ENCODE measurements at regions not wholly inside any gene's neighbourhood (a gene's known extent, or its start where the extent isn't known, plus 50 kb on each side); places are given as distances from the start of the nearest gene placed in this dataset.

DNA sequence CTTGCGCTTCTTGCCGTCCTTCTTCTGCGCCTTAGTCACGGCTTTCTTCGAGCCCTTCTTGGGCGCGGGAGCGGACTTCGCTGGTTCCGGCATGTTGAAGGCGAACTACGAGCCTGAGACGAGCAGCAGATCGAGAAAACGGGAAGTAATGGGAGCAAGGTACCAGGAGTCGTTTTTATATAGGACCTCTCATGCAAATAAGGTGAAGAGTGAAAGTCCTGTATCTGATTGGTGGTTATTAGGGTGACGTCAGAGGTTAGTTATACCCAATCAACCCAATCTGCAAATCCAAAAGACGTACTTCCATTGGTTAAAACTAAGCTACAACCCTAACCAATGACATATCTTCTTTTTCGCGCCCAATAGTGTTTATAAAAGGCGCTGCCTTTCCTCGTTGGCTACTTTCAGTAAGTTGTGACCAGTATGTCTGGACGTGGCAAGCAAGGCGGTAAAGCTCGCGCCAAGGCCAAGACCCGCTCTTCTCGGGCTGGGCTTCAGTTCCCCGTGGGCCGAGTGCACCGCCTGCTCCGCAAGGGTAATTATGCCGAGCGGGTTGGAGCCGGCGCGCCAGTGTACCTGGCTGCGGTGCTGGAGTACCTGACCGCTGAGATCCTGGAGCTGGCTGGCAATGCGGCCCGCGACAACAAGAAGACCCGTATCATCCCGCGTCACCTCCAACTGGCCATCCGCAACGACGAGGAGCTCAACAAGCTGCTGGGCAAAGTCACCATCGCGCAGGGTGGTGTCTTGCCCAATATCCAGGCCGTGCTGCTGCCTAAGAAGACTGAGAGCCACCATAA is 100.6 kb upstream of the PRSS16 start:
- DNase-seq (ENCODE audit: low spot score) (peak; percentile 46), ATAC-seq (ENCODE audit: low FRiP score) (peak; percentile 92)
- TF ChIP-seq, protein P1, sequence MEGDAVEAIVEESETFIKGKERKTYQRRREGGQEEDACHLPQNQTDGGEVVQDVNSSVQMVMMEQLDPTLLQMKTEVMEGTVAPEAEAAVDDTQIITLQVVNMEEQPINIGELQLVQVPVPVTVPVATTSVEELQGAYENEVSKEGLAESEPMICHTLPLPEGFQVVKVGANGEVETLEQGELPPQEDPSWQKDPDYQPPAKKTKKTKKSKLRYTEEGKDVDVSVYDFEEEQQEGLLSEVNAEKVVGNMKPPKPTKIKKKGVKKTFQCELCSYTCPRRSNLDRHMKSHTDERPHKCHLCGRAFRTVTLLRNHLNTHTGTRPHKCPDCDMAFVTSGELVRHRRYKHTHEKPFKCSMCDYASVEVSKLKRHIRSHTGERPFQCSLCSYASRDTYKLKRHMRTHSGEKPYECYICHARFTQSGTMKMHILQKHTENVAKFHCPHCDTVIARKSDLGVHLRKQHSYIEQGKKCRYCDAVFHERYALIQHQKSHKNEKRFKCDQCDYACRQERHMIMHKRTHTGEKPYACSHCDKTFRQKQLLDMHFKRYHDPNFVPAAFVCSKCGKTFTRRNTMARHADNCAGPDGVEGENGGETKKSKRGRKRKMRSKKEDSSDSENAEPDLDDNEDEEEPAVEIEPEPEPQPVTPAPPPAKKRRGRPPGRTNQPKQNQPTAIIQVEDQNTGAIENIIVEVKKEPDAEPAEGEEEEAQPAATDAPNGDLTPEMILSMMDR (IDR thresholded peaks at IDR 0.05) = no peak

DNA sequence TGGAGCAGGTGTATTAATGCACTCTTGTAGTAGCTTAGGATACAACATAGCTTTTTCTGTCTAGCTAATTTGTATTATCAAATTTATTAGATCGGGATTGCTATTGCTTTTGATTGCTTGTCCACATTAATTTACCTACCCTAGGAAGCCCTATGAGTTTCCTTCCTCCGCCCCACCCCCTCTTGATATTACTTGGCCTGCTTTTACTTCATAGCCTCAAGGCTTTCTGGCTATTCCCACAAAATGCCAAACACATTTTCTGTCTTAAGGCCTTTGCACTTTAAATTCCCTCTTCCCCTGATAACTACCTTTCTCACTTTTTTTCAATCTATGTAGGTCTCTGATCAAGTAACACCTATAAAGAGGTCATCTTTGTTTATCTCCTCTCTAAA is 99.1 kb upstream of the PRSS16 start:
- TF ChIP-seq, protein P1 (IDR thresholded peaks at IDR 0.05) = no peak
- ATAC-seq (ENCODE audit: low FRiP score) (no peak), DNase-seq (ENCODE audit: low spot score) (no peak)

DNA sequence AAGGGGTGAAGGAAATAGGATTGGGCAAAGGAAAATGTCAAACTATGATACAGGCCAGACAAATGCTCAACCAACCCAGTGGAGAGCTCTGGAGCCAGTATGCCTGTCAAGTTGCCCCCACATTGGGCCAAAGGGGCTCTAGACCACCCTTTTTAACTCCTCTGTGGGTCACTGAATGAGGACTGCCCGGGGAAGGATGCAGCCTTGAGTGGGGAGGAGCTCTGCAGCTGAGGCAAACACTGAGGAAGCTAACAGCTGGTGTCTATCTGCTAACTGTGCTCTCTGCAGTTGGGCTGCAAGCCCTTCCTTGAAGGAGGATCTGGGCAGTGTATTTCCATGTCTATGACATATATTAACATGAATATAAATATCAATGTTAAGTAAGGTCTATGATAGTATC is 98.4 kb upstream of the PRSS16 start:
- no peak for DNase-seq (ENCODE audit: low spot score)
- TF ChIP-seq, protein P1 (IDR thresholded peaks at IDR 0.05) = no peak
- ATAC-seq (ENCODE audit: low FRiP score) = no peak

DNA sequence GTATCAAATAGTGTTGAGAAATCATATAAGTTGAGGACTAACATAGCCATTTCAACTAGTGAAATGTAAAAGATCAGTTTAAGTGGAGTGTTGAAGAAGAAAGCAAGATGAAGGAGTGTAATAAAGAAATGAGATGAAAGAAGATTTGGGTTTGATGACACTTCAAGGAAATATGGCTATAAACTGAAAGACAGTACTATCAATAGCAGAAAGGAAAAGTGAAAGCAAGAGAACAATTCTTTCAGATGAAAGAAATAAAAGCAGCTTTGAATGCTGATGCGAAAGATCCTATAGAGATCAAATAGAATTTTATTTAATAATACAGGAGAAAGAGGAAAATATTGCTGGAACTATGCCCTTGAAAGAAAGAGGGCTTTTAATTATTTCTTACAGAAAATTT is 92.8 kb upstream of the PRSS16 start:
- DNase-seq (ENCODE audit: low spot score) (no peak), ATAC-seq (ENCODE audit: low FRiP score) (no peak)
- TF ChIP-seq, protein P1 (IDR thresholded peaks at IDR 0.05) = no peak

DNA sequence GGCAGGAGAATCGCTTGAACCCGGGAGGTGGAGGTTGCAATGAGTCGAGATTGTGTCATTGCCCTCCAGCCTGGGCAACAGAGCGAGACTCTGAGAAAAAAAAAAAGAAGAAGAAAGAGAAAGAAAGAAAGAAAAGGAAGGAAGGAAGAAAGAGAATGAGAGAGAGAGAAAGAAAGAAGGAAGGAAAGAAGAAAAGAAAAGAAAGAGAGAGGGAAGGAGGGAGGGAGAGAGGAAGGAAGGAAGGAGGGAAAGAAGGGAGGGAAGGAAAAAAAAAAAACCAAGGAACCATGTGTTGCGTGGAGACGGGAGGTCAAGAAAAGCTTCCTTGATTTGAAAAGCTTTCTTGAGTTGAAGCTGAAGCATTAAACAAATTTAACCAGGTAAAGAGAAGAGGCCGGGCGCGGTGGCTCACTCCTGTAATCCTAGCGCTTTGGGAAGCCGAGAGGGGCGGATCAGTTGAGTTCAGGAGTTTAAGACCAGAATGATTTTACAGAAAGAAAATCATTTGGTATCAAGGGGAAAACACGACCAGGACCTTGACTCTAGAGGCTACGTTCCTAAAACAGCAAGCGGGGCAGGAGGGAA is 90.5 kb upstream of the PRSS16 start:
- DNase-seq (ENCODE audit: low spot score) (no peak), ATAC-seq (ENCODE audit: low FRiP score) (no peak)
- TF ChIP-seq, protein P1 (IDR thresholded peaks at IDR 0.05) = no peak

DNA sequence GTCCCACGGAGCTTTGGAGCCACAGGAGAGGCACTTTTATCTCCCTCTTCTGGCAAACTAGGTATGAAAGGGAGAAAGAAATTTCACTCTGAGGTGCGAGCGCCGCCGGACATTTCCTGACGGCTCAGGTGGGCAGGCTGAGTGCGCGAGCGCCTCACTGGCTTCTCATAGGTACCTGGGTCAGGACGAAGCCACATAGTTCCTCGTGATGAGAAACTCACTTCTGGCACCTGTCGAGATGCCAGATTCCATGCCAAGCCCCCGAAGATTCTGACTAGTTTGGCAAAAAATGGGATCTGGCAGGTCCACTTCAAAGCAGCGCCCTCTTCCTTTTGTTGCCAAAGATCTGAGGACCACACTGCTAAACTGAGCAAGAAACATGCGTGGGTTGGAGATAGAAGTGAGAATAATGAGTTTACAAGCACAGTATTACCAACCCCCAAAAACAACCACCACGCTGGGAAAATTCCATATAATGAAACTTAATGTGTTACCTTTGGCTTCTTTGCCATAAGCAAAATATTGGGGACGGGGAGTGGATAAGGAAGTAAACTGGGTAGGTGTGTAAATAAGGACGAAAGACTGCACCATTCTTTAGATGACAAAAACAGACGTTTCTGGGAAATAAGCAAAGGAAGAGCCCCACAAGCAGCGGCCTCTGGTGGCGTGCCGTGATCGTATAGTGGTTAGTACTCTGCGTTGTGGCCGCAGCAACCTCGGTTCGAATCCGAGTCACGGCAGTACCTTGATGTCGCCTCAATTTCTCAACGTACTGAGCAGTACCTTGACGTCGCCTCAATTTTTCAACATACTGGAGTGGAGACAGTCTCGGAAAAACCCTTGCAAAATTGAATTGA is 89.8 kb upstream of the PRSS16 start:
- peak; percentile 34 for ATAC-seq (ENCODE audit: low FRiP score)
- TF ChIP-seq, protein P1 (IDR thresholded peaks at IDR 0.05) = no peak
- no peak for DNase-seq (ENCODE audit: low spot score)
